ENCODE measurements at regions not wholly inside any gene's neighbourhood (a gene's known extent, or its start where the extent isn't known, plus 50 kb on each side); places are given as distances from the start of the nearest gene placed in this dataset.

GRCh38 chr2:199603721-199604291 lies 146.1 kb upstream of the SATB2 start:
- Histone ChIP-seq H2AFZ (ENCODE audit: low read depth, low read length) (no peak overlapping the region), H3K79me2 (ENCODE audit: insufficient read depth, low read length) (no peaks in the 10 kb centered on the region), H3K36me3 (ENCODE audit: insufficient read depth, low read length) (no peaks in the 10 kb centered on the region), H3K27me3 (ENCODE audit: insufficient read depth, low read length, poor library complexity) (no peaks in the 10 kb centered on the region), H3K9ac (ENCODE audit: low read depth, low read length) (no peak overlapping the region), H3K27ac (ENCODE audit: low read length) (no peak overlapping the region), H3K4me1 (ENCODE audit: insufficient read depth, low read length) (no peaks in the 10 kb centered on the region), H3K4me2 (ENCODE audit: insufficient read depth, low read length) (no peak overlapping the region), H4K20me1 (ENCODE audit: insufficient read depth, low read length) (no peaks in the 10 kb centered on the region), H3K9me3 (ENCODE audit: insufficient read depth, low read length, severe bottlenecking) (no peaks in the 10 kb centered on the region), H3K4me3 (ENCODE audit: low read depth in 1 of 2, low read length in 2 of 2) (no peak overlapping the region)
- DNase-seq (no peak), ATAC-seq (ENCODE audit: insufficient read depth, low read depth) (no peak)
- TF ChIP-seq EZH2 (IDR thresholded peaks at IDR 0.05; ENCODE audit: borderline replicate concordance, low read depth, low read length, severe bottlenecking) (no peak), CTCF (IDR thresholded peaks at IDR 0.05; ENCODE audit: borderline replicate concordance, extremely low read depth, low read length, poor library complexity, severe bottlenecking) (no peak)

DNA sequence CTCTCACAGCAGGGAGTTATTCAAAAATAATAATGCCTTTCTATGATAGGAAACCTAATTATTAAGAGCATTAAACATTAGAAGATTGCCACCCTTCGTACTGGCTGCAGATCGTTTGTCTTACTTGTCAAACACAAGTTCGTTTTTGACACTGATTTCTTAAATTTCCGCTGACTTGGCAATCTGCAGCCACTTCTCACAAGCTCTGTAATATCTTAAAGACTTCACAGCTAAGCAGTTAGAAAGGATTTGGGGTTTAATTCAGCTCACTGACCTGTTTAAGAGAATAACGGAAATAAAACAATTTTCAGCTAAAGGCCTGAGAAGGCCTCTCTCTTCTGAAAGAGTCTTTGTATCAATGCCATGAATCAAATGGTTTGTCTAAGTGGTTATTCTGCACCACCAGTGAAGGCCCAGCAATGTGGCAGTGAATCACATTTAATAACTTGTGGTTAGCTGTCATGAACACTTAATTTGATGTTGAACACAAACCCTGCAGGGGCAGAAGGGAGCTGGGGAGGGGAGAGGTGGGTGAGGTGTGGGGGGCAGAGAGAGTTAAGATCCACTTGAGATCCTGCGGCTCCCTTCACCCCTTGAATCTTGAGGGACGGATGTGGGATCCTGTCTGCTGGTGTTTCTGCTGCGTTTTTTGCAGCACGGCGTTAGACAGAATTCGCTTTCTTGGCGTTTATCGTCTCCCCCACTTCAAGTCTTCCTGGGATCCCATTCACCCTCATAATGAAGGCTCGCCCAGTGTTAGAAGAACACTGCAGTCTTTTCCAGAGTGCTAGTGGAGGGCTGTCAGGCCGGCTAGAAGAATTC lies 145.4 kb upstream of the SATB2 start:
- Histone ChIP-seq H3K27ac (ENCODE audit: low read length) (no peak overlapping the region), H3K4me2 (ENCODE audit: insufficient read depth, low read length) (no peak overlapping the region), H3K9me3 (ENCODE audit: insufficient read depth, low read length, severe bottlenecking) (no peaks in the 10 kb centered on the region), H3K27me3 (ENCODE audit: insufficient read depth, low read length, poor library complexity) (no peaks in the 10 kb centered on the region), H2AFZ (ENCODE audit: low read depth, low read length) (no peak overlapping the region), H4K20me1 (ENCODE audit: insufficient read depth, low read length) (no peaks in the 10 kb centered on the region), H3K79me2 (ENCODE audit: insufficient read depth, low read length) (no peaks in the 10 kb centered on the region), H3K4me1 (ENCODE audit: insufficient read depth, low read length) (no peaks in the 10 kb centered on the region), H3K9ac (ENCODE audit: low read depth, low read length) (no peak overlapping the region), H3K36me3 (ENCODE audit: insufficient read depth, low read length) (no peaks in the 10 kb centered on the region), H3K4me3 (ENCODE audit: low read depth in 1 of 2, low read length in 2 of 2) (no peak overlapping the region)
- DNase-seq = no peak
- ATAC-seq (ENCODE audit: insufficient read depth, low read depth) = no peak
- TF ChIP-seq EZH2 (IDR thresholded peaks at IDR 0.05; ENCODE audit: borderline replicate concordance, low read depth, low read length, severe bottlenecking) (no peak), CTCF (IDR thresholded peaks at IDR 0.05; ENCODE audit: borderline replicate concordance, extremely low read depth, low read length, poor library complexity, severe bottlenecking) (no peak)

GRCh38 chr2:199602271-199602895 lies 144.6 kb upstream of the SATB2 start:
- Histone ChIP-seq H3K4me1 (ENCODE audit: insufficient read depth, low read length) (no peaks in the 10 kb centered on the region), H3K36me3 (ENCODE audit: insufficient read depth, low read length) (no peaks in the 10 kb centered on the region), H3K27me3 (ENCODE audit: insufficient read depth, low read length, poor library complexity) (no peaks in the 10 kb centered on the region), H3K9ac (ENCODE audit: low read depth, low read length) (no peak overlapping the region), H4K20me1 (ENCODE audit: insufficient read depth, low read length) (no peaks in the 10 kb centered on the region), H2AFZ (ENCODE audit: low read depth, low read length) (no peak overlapping the region), H3K9me3 (ENCODE audit: insufficient read depth, low read length, severe bottlenecking) (no peaks in the 10 kb centered on the region), H3K4me2 (ENCODE audit: insufficient read depth, low read length) (no peak overlapping the region), H3K4me3 (ENCODE audit: low read depth in 1 of 2, low read length in 2 of 2) (no peak overlapping the region), H3K27ac (ENCODE audit: low read length) (no peak overlapping the region), H3K79me2 (ENCODE audit: insufficient read depth, low read length) (no peaks in the 10 kb centered on the region)
- peak; percentile 32 for TF ChIP-seq CTCF (IDR thresholded peaks at IDR 0.05; ENCODE audit: borderline replicate concordance, extremely low read depth, low read length, poor library complexity, severe bottlenecking)
- TF ChIP-seq EZH2 (IDR thresholded peaks at IDR 0.05; ENCODE audit: borderline replicate concordance, low read depth, low read length, severe bottlenecking) = no peak
- DNase-seq (peak; percentile 4), ATAC-seq (ENCODE audit: insufficient read depth, low read depth) (peak; percentile 58; the same call in 2 of the 3 replicates)
